ENCODE measurements at regions not wholly inside any gene's neighbourhood (a gene's known extent, or its start where the extent isn't known, plus 50 kb on each side); places are given as distances from the start of the nearest gene placed in this dataset.
A peak's percentile ranks its signal among the peaks of the same experiment; 100 is the strongest.

GRCh38 chr6:143607974-143608373 is 69.8 kb upstream of the PHACTR2 start:
- no peak overlapping the region for H3K4me3 ChIP-seq (ENCODE audit: low read depth, low read length)
- no peak for TF ChIP-seq CTCF (IDR thresholded peaks at IDR 0.05; ENCODE audit: insufficient read depth, low read depth, low read length)
- no peak for DNase-seq (ENCODE audit: low read depth)

GRCh38 chr6:143607168-143607567 is 70.6 kb upstream of the PHACTR2 start:
- H3K4me3 ChIP-seq (ENCODE audit: low read depth, low read length): no peak overlapping the region
- DNase-seq (ENCODE audit: low read depth): no peak
- no peak for TF ChIP-seq CTCF (IDR thresholded peaks at IDR 0.05; ENCODE audit: insufficient read depth, low read depth, low read length)

GRCh38 chr6:143605906-143606521 is 71.8 kb upstream of the PHACTR2 start:
- no peak for TF ChIP-seq CTCF (IDR thresholded peaks at IDR 0.05; ENCODE audit: insufficient read depth, low read depth, low read length)
- no peak overlapping the region for H3K4me3 ChIP-seq (ENCODE audit: low read depth, low read length)
- no peak for DNase-seq (ENCODE audit: low read depth)

- peak; percentile 17 for DNase-seq (ENCODE audit: low read depth)
- TF ChIP-seq CTCF (IDR thresholded peaks at IDR 0.05; ENCODE audit: insufficient read depth, low read depth, low read length): no peak
These were observed 74.3 kb upstream of the PHACTR2 start for GRCh38 chr6:143603455-143603854.

GRCh38 chr6:143601504-143601903 is 76.3 kb upstream of the PHACTR2 start:
- DNase-seq (ENCODE audit: low read depth): no peak
- no peak for TF ChIP-seq CTCF (IDR thresholded peaks at IDR 0.05; ENCODE audit: insufficient read depth, low read depth, low read length)
- no peak overlapping the region for H3K4me3 ChIP-seq (ENCODE audit: low read depth, low read length)

More at GRCh38 chr6:143603455-143603854, 74.3 kb upstream of the PHACTR2 start:
- H3K4me3 ChIP-seq (ENCODE audit: low read depth, low read length): no peak overlapping the region

GRCh38 chr6:143600821-143601220 is 76.9 kb upstream of the PHACTR2 start:
- H3K4me3 ChIP-seq (ENCODE audit: low read depth, low read length): no peak overlapping the region
- no peak for DNase-seq (ENCODE audit: low read depth)
- TF ChIP-seq CTCF (IDR thresholded peaks at IDR 0.05; ENCODE audit: insufficient read depth, low read depth, low read length): no peak
